BE2C (cell line): ENCODE measurements at regions not wholly inside any gene's neighbourhood (a gene's known extent, or its start where the extent isn't known, plus 50 kb on each side); places are given as distances from the start of the nearest gene placed in this dataset.

Source experiments
- DNase-seq: peaks from one replicate; pipeline ENCODE4 v3.0.0-alpha.2; 2020
- H3K27me3 ChIP-seq: fragments of 250-450 bp; sonication (Bioruptor Pico); 2 replicates; pipeline ENCODE4 v1.5.1; 2020; ENCODE audit warnings: mild to moderate bottlenecking
- H3K36me3 ChIP-seq: fragments of 250-450 bp; sonication (Bioruptor Pico); 2 replicates; pipeline ENCODE4 v1.5.1; 2020; ENCODE audit warnings: mild to moderate bottlenecking
- H3K4me1 ChIP-seq: fragments of 250-450 bp; sonication (Bioruptor Pico); 2 replicates; pipeline ENCODE4 v1.5.1; 2020
- H3K4me3 ChIP-seq: 2 replicates; pipeline ENCODE4 v1.5.1; 2011; ENCODE audit warnings: low read depth, low read length
- H3K9me3 ChIP-seq: fragments of 250-450 bp; sonication (Bioruptor Pico); 2 replicates; pipeline ENCODE4 v1.5.1; 2020
- CTCF ChIP-seq: IDR thresholded peaks from 2 replicates; pipeline ENCODE4 v1.5.1; 2012; ENCODE audit warnings: mild to moderate bottlenecking, low read depth, low read length

DNA sequence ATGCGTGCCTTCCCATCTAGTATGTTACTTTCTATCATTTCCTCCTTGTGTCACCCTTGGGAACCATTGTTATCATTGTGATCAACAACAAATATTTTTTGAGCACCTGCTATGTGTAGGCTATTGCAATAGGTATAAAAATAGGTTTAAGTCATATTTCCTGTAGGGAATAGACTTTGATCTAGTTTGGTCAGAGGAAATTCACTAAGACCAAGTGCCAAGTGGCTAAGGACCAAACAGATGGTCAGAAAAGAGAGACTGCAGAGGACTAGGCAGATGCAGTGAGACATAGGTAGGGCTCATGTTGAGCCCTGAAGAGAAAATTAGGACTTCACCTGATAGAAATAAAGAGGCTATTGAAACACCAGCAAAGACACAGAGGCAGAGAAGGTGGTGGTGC lies 430.0 kb upstream of the ADAMTSL1 start:
- no peaks in the 10 kb centered on the region for H3K9me3 ChIP-seq
- H3K4me3 ChIP-seq, result no peak overlapping the region
- H3K36me3 ChIP-seq, result no peaks in the 10 kb centered on the region
- no peaks in the 10 kb centered on the region for H3K27me3 ChIP-seq
- no peak for TF ChIP-seq CTCF
- no peak for DNase-seq
- H3K4me1 ChIP-seq, result no peaks in the 10 kb centered on the region

- no peaks in the 10 kb centered on the region for H3K27me3 ChIP-seq
- H3K4me1 ChIP-seq, result no peaks in the 10 kb centered on the region
- no peaks in the 10 kb centered on the region for H3K9me3 ChIP-seq
- DNase-seq, result no peak
- TF ChIP-seq CTCF, result no peak
- no peak overlapping the region for H3K4me3 ChIP-seq
- H3K36me3 ChIP-seq, result no peaks in the 10 kb centered on the region
Observed at GRCh38 chr9:18045326-18045725, 428.6 kb upstream of the ADAMTSL1 start.

GRCh38 chr9:18046068-18046467 lies 427.9 kb upstream of the ADAMTSL1 start:
- Histone ChIP-seq H3K27me3 (no peaks in the 10 kb centered on the region), H3K4me3 (no peak overlapping the region), H3K9me3 (no peaks in the 10 kb centered on the region), H3K4me1 (no peaks in the 10 kb centered on the region), H3K36me3 (no peaks in the 10 kb centered on the region)
- no peak for TF ChIP-seq CTCF
- DNase-seq, result no peak

GRCh38 chr9:18051638-18052037 lies 422.3 kb upstream of the ADAMTSL1 start:
- Histone ChIP-seq H3K27me3 (no peaks in the 10 kb centered on the region), H3K9me3 (no peaks in the 10 kb centered on the region), H3K4me3 (no peak overlapping the region), H3K36me3 (no peaks in the 10 kb centered on the region), H3K4me1 (no peaks in the 10 kb centered on the region)
- DNase-seq, result no peak
- TF ChIP-seq CTCF, result no peak

GRCh38 chr9:18052060-18052459 lies 421.9 kb upstream of the ADAMTSL1 start:
- no peak for TF ChIP-seq CTCF
- H3K4me1 ChIP-seq, result no peaks in the 10 kb centered on the region
- DNase-seq, result no peak
- no peaks in the 10 kb centered on the region for H3K9me3 ChIP-seq
- no peaks in the 10 kb centered on the region for H3K27me3 ChIP-seq
- no peak overlapping the region for H3K4me3 ChIP-seq
- H3K36me3 ChIP-seq, result no peaks in the 10 kb centered on the region

- no peak for DNase-seq
- Histone ChIP-seq H3K4me1 (no peaks in the 10 kb centered on the region), H3K9me3 (no peaks in the 10 kb centered on the region), H3K4me3 (no peak overlapping the region), H3K36me3 (no peaks in the 10 kb centered on the region), H3K27me3 (no peaks in the 10 kb centered on the region)
- no peak for TF ChIP-seq CTCF
Observed at GRCh38 chr9:18056269-18056992, 417.5 kb upstream of the ADAMTSL1 start.
